ENCODE measurements at regions not wholly inside any gene's neighbourhood (a gene's known extent, or its start where the extent isn't known, plus 50 kb on each side); places are given as distances from the start of the nearest gene placed in this dataset.

GRCh38 chr6:2583459-2583858, 167.3 kb downstream of the MYLK4 start:
- Histone ChIP-seq H3K79me2 (ENCODE audit: insufficient read depth, low read length) (no peaks in the 10 kb centered on the region), H3K4me3 (replicated peaks in 1 of 3; ENCODE audit: insufficient read depth in 1 of 3, low read depth in 2 of 3, low read length in 3 of 3) (no peak overlapping the region), H3K9ac (ENCODE audit: insufficient read depth, low read depth, low read length) (no peak overlapping the region), H4K20me1 (ENCODE audit: insufficient read depth, low read length) (no peaks in the 10 kb centered on the region), H3K4me2 (ENCODE audit: low read depth, low read length) (no peak overlapping the region), H3K9me3 (ENCODE audit: low read length) (no peaks in the 10 kb centered on the region), H2AFZ (ENCODE audit: low read length) (no peak overlapping the region), H3K4me1 (ENCODE audit: insufficient read depth, low read length) (no peaks in the 10 kb centered on the region), H3K27ac (ENCODE audit: extremely low read length, insufficient read depth, low read length) (no peak overlapping the region), H3K36me3 (replicated peaks in 1 of 2; ENCODE audit: control insufficient read depth in 1 of 2, insufficient read depth in 2 of 2, low read length in 2 of 2) (no peaks in the 10 kb centered on the region), H3K27me3 (ENCODE audit: control insufficient read depth in 1 of 2, insufficient read depth in 2 of 2, low read length in 2 of 2) (peaks cover 0 to 9% of the 10 kb centered on the region in 2 experiments; a peak in 2 of 5 replicates)
- ChIA-PET CTCF (ENCODE audit: low intra/inter-chr PET ratio, low total read pairs) (no interaction called here), POLR2A (no interaction called here)
- ATAC-seq (no peak), DNase-seq (ENCODE audit: low spot score) (no peak), FAIRE-seq (no peak)
- intact Hi-C loops (cut with micrococcal nuclease; ENCODE audit: unreplicated experiment): no loop called here
- TF ChIP-seq ZBTB21 (CRISPR knock-in tag; IDR thresholded peaks at IDR 0.05): no peak
- TF ChIP-seq ATF2 (CRISPR knock-in tag; IDR thresholded peaks at IDR 0.05): no peak
- TF ChIP-seq E2F2 (CRISPR knock-in tag; IDR thresholded peaks at IDR 0.05; ENCODE audit: borderline replicate concordance): no peak
- no peak for TF ChIP-seq LBX2 (CRISPR knock-in tag; IDR thresholded peaks at IDR 0.05; ENCODE audit: borderline replicate concordance)
- no peak for TF ChIP-seq USF2 (IDR thresholded peaks at IDR 0.05; ENCODE audit: low read depth, low read length)
- TF ChIP-seq USF2 (CRISPR knock-in tag; IDR thresholded peaks at IDR 0.05; ENCODE audit: borderline replicate concordance): no peak
- no peak for TF ChIP-seq ZNF253 (CRISPR knock-in tag; IDR thresholded peaks at IDR 0.05; ENCODE audit: borderline replicate concordance)
- no peak for TF ChIP-seq ZNF264 (CRISPR knock-in tag; IDR thresholded peaks at IDR 0.05)
- no peak for TF ChIP-seq GTF3A (CRISPR knock-in tag; conservative IDR thresholded peaks at IDR 0.05)
- TF ChIP-seq NFYB (CRISPR knock-in tag; IDR thresholded peaks at IDR 0.05): no peak
- no peak for TF ChIP-seq GATA4 (IDR thresholded peaks at IDR 0.05; ENCODE audit: borderline replicate concordance, low read depth)
- TF ChIP-seq ZNF251 (CRISPR knock-in tag; IDR thresholded peaks at IDR 0.05): no peak
- no peak for TF ChIP-seq CREM (IDR thresholded peaks at IDR 0.05)
- no peak for TF ChIP-seq CREM (CRISPR knock-in tag; IDR thresholded peaks at IDR 0.05)
- WGBS (ENCODE audit: low lambda C conversion rate): 8% methylated on average over 4 of the region's 4 CpGs
- in situ Hi-C loops (cut with HindIII; ENCODE audit: extremely low pct_ligation_motif_present, low pct_unique_long_range_greater_than_20kb): no loop called here
- no TSS peak for BruUV-seq (replicated peaks)
